Endothelial cell of umbilical vein (primary cell): ENCODE measurements at regions not wholly inside any gene's neighbourhood (a gene's known extent, or its start where the extent isn't known, plus 50 kb on each side); places are given as distances from the start of the nearest gene placed in this dataset.

Experiments used
- BruUV-seq: library from RNA; stranded (reverse); fragments of 400-500 nt; replicated peaks from 2 replicates; lab custom pipeline; 2021; lab: Mats Ljungman, UMichigan
- CTCF ChIA-PET: fragments of 300-600, 350-600 bp; sonication (Branson Sonifier 250); formaldehyde crosslinking; loops from one replicate; lab custom pipeline; 2021; ENCODE audit warnings: antibody characterized with exemption, inconsistent platforms; lab: Charles Lee
- POLR2A ChIA-PET: fragments of 300-600, 350-600 bp; sonication (Branson Sonifier 250); formaldehyde crosslinking; loops from one replicate; lab custom pipeline; 2021; ENCODE audit warnings: antibody characterized with exemption, inconsistent platforms; lab: Charles Lee
- DNase-seq: peaks from one replicate; pipeline ENCODE4 v3.0.0-alpha.2; 2011; ENCODE audit warnings: low read depth, low spot score
- FAIRE-seq: peaks from 2 replicates; lab custom pipeline; 2011; peaks lifted over from hg19 to GRCh38; lab: Jason Lieb, UNC
- H2AFZ ChIP-seq: 2 replicates; pipeline ENCODE4 v1.6.0; 2012; ENCODE audit warnings: low read depth, low read length, control low read depth, inconsistent platforms
- H3K27ac ChIP-seq: 2 replicates; pipeline ENCODE4 v1.5.1; 2011; ENCODE audit warnings: low read depth, mild to moderate bottlenecking, control low read depth, low read length, moderate library complexity; ENCODE audit not compliant: insufficient read depth
- H3K27me3 ChIP-seq, 2 experiments: 2 replicates each; pipeline versions ENCODE4 v1.6.0 to v1.6.1; 2011; ENCODE audit warnings: low read length in 2 of 2, mixed read lengths in 1 of 2; ENCODE audit not compliant: control insufficient read depth in 2 of 2, insufficient read depth in 2 of 2
- H3K36me3 ChIP-seq, 2 experiments: 2 replicates in 1 of 2; 3 replicates in 1 of 2; pipeline ENCODE4 v1.5.1; 2011; ENCODE audit warnings: low read length in 2 of 2, mild to moderate bottlenecking in 1 of 2, moderate library complexity in 1 of 2; ENCODE audit not compliant: control insufficient read depth in 2 of 2, insufficient read depth in 2 of 2; ENCODE audit errors: extremely low read depth in 1 of 2
- H3K4me1 ChIP-seq: 3 replicates; pipeline ENCODE4 v1.5.1; 2011; ENCODE audit warnings: mild to moderate bottlenecking, low read length; ENCODE audit not compliant: control insufficient read depth, insufficient read depth; ENCODE audit errors: extremely low read depth
- H3K4me2 ChIP-seq: 2 replicates; pipeline ENCODE4 v1.6.1; 2011; ENCODE audit warnings: low read length, control low read depth, mixed read lengths; ENCODE audit not compliant: insufficient read depth
- H3K4me3 ChIP-seq, 3 experiments: fragments of 200-600 bp in 1 of 3; sonication (generic), shearing (Covaris generic) in 1 of 3; replicated peaks in 1 of 3; 2 replicates each; pipeline ENCODE4 v1.5.1; 2011 to 2016; ENCODE audit warnings: control low read depth in 3 of 3, low read length in 3 of 3, mild to moderate bottlenecking in 2 of 3, inconsistent platforms in 1 of 3, low read depth in 1 of 3, moderate library complexity in 1 of 3; ENCODE audit not compliant: insufficient read depth in 1 of 3
- H3K79me2 ChIP-seq: 2 replicates; pipeline ENCODE4 v1.6.0; 2012; ENCODE audit warnings: low read length, inconsistent platforms; ENCODE audit not compliant: control insufficient read depth, insufficient read depth
- H3K9ac ChIP-seq: replicated peaks from 2 replicates; pipeline ENCODE3; 2011; ENCODE audit warnings: low read length, control low read depth; ENCODE audit not compliant: insufficient read depth; ENCODE audit errors: extremely low read depth
- H3K9me1 ChIP-seq: replicated peaks from 3 replicates; pipeline ENCODE4 v1.6.0; 2011; ENCODE audit warnings: mild to moderate bottlenecking, low read length; ENCODE audit not compliant: control insufficient read depth, insufficient read depth; ENCODE audit errors: extremely low read depth
- H3K9me3 ChIP-seq: replicated peaks from 2 replicates; pipeline ENCODE4 v1.5.1; 2012; ENCODE audit warnings: low read length, inconsistent platforms; ENCODE audit not compliant: control insufficient read depth, insufficient read depth
- H4K20me1 ChIP-seq: replicated peaks from 2 replicates; pipeline ENCODE3; 2011; ENCODE audit warnings: mild to moderate bottlenecking, low read length; ENCODE audit not compliant: control insufficient read depth, insufficient read depth; ENCODE audit errors: extremely low read depth
- EZH2 ChIP-seq: IDR thresholded peaks from 2 replicates; pipeline ENCODE4 v1.6.1; 2012; ENCODE audit warnings: borderline replicate concordance, low read depth, mild to moderate bottlenecking, moderate library complexity, low read length, inconsistent platforms; ENCODE audit not compliant: severe bottlenecking
- FOS ChIP-seq: IDR thresholded peaks from 2 replicates; pipeline ENCODE4 v1.6.1; 2011; ENCODE audit warnings: mild to moderate bottlenecking, low read length, moderate library complexity, borderline replicate concordance; ENCODE audit not compliant: insufficient read depth
- GATA2 ChIP-seq: IDR thresholded peaks from 2 replicates; pipeline ENCODE4 v1.7.0; 2011; ENCODE audit warnings: low read depth, mild to moderate bottlenecking, moderate library complexity, mixed read lengths, low read length; ENCODE audit not compliant: insufficient read length, insufficient read depth
- JUN ChIP-seq: IDR thresholded peaks from 2 replicates; pipeline ENCODE4 v1.6.1; 2011; ENCODE audit warnings: borderline replicate concordance, low read depth; ENCODE audit not compliant: insufficient read length, insufficient read depth
- MYC ChIP-seq: IDR thresholded peaks from one replicate; pipeline ENCODE4 v1.6.1; 2011; ENCODE audit warnings: mild to moderate bottlenecking, low read depth, low read length
- POLR2A ChIP-seq: IDR thresholded peaks from 2 replicates; pipeline ENCODE4 v1.6.1; 2012; ENCODE audit warnings: low read depth, mild to moderate bottlenecking, control low read depth, low read length
- POLR2AphosphoS5 ChIP-seq: IDR thresholded peaks from 2 replicates; pipeline ENCODE4 v1.6.1; 2012; ENCODE audit warnings: low read depth, mild to moderate bottlenecking, control low read depth, low read length, moderate library complexity; ENCODE audit not compliant: insufficient read depth
- dilution Hi-C: fragments of 300-500 bp; cut with MboI; formaldehyde crosslinking; loops from one replicate; pipeline ENCODE4 v1.15.0; 2019; ENCODE audit warnings: low sequenced_read_pairs; ENCODE audit not compliant: extremely low pct_ligation_motif_present
- intact Hi-C: fragments of 100-400 bp; cut with micrococcal nuclease; formaldehyde crosslinking; loops from one replicate; pipeline ENCODE4 v1.10.0; 2022
- TF ChIP-seq, protein P1 (sequence below), 2 donors: IDR thresholded peaks; 1 replicate in 1 of 2; 2 replicates in 1 of 2; pipeline ENCODE4 v1.5.1; 2011; ENCODE audit warnings: low read length in 2 of 2, mild to moderate bottlenecking in 2 of 2, moderate library complexity in 2 of 2, control low read depth in 1 of 2, inconsistent platforms in 1 of 2, low read depth in 1 of 2; ENCODE audit not compliant: insufficient read depth in 1 of 2; ENCODE audit errors: extremely low read depth in 1 of 2
- TF ChIP-seq, protein P2 (sequence below): IDR thresholded peaks from 2 replicates; pipeline ENCODE4 v1.6.1; 2011; ENCODE audit not compliant: insufficient read depth, insufficient read length

DNA sequence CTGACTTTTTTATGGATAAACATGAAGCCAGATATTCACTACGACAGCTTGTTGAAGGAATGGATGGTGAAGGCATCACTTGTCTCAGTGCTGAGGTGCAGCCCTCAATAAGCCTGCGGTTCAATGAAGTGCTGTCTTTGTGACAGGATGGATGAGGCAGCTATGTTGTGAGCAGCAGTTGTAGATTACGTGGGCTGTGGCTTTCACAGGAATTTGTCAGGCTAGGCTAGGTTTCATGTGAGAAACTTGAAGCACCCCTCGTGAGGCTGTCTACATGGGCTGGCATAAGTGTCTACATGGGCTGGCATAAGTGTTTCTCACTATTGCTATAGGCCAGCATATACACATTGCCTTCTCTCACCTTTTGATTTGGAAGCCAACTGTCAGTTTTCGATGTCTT is 1050.0 kb downstream of the ADGRL3 start:
- ChIA-PET CTCF (no interaction called here), POLR2A (no interaction called here)
- FAIRE-seq, result no peak

More for the DNA sequence above, 1050.0 kb downstream of the ADGRL3 start:
- Histone ChIP-seq H3K27ac (no peak overlapping the region), H2AFZ (no peak overlapping the region), H3K27me3 (no peaks in the 10 kb centered on the region), H3K9me3 (peaks cover 6% of the 10 kb centered on the region), H3K4me3 (no peak overlapping the region), H3K9ac (no peak overlapping the region), H3K4me2 (no peak overlapping the region), H3K79me2 (no peaks in the 10 kb centered on the region), H4K20me1 (no peaks in the 10 kb centered on the region), H3K4me1 (no peaks in the 10 kb centered on the region), H3K36me3 (no peaks in the 10 kb centered on the region), H3K9me1 (no peaks in the 10 kb centered on the region)
- dilution Hi-C loops, result no loop called here
- intact Hi-C loops, result no loop called here
- no peak for DNase-seq
- TF ChIP-seq, protein P1, sequence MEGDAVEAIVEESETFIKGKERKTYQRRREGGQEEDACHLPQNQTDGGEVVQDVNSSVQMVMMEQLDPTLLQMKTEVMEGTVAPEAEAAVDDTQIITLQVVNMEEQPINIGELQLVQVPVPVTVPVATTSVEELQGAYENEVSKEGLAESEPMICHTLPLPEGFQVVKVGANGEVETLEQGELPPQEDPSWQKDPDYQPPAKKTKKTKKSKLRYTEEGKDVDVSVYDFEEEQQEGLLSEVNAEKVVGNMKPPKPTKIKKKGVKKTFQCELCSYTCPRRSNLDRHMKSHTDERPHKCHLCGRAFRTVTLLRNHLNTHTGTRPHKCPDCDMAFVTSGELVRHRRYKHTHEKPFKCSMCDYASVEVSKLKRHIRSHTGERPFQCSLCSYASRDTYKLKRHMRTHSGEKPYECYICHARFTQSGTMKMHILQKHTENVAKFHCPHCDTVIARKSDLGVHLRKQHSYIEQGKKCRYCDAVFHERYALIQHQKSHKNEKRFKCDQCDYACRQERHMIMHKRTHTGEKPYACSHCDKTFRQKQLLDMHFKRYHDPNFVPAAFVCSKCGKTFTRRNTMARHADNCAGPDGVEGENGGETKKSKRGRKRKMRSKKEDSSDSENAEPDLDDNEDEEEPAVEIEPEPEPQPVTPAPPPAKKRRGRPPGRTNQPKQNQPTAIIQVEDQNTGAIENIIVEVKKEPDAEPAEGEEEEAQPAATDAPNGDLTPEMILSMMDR (IDR thresholded peaks at IDR 0.05; ENCODE audit: extremely low read depth in 1 of 2, insufficient read depth in 1 of 2, low read depth in 1 of 2, low read length in 2 of 2), result no peak
- TF ChIP-seq GATA2 (no peak), FOS (no peak), MYC (no peak), POLR2A (no peak), POLR2AphosphoS5 (no peak), EZH2 (no peak), JUN (no peak)
- TF ChIP-seq, protein P2, sequence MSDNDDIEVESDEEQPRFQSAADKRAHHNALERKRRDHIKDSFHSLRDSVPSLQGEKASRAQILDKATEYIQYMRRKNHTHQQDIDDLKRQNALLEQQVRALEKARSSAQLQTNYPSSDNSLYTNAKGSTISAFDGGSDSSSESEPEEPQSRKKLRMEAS, result no peak
- no TSS peak for BruUV-seq
